ENCODE measurements at regions not wholly inside any gene's neighbourhood (a gene's known extent, or its start where the extent isn't known, plus 50 kb on each side); places are given as distances from the start of the nearest gene placed in this dataset.

DNA sequence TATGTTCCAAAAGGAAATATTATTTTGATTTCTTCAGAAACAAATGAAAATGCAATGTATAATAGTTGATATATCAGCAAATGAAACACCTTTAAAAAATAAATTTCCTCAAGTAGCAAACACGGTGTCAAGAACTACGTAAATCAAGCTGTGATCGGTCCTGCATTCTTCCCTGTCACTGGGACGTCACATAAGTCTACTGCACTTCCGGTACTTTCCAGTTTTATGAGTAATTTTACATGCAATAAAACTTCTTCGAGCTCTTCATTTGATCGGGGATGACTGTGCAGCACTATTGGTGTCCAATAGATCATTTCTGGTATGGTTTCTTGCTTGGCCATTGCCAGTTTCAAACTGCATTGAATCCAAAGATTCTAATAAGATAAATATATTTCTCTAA, 114.0 kb upstream of the VEGFC start:
- H3K27ac ChIP-seq: no peak overlapping the region
- H3K27me3 ChIP-seq: no peaks in the 10 kb centered on the region
- WGBS, 4 donors: 47 to 67% (median 52%) methylated on average over 7 of the region's 7 CpGs
- H3K9me3 ChIP-seq (replicated peaks in 1 of 3): no peaks in the 10 kb centered on the region
- no peaks in the 10 kb centered on the region for H3K4me1 ChIP-seq (replicated peaks in 1 of 2)
- DNase-seq: no peak
- intact Hi-C loops (cut with DNase I): no loop called here
- H3K36me3 ChIP-seq (replicated peaks in 1 of 2): no peaks in the 10 kb centered on the region
- TF ChIP-seq, protein P1, sequence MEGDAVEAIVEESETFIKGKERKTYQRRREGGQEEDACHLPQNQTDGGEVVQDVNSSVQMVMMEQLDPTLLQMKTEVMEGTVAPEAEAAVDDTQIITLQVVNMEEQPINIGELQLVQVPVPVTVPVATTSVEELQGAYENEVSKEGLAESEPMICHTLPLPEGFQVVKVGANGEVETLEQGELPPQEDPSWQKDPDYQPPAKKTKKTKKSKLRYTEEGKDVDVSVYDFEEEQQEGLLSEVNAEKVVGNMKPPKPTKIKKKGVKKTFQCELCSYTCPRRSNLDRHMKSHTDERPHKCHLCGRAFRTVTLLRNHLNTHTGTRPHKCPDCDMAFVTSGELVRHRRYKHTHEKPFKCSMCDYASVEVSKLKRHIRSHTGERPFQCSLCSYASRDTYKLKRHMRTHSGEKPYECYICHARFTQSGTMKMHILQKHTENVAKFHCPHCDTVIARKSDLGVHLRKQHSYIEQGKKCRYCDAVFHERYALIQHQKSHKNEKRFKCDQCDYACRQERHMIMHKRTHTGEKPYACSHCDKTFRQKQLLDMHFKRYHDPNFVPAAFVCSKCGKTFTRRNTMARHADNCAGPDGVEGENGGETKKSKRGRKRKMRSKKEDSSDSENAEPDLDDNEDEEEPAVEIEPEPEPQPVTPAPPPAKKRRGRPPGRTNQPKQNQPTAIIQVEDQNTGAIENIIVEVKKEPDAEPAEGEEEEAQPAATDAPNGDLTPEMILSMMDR (IDR thresholded peaks at IDR 0.05): no peak
- TF ChIP-seq POLR2A (IDR thresholded peaks at IDR 0.05): no peak
- no peak overlapping the region for H3K4me3 ChIP-seq

DNA sequence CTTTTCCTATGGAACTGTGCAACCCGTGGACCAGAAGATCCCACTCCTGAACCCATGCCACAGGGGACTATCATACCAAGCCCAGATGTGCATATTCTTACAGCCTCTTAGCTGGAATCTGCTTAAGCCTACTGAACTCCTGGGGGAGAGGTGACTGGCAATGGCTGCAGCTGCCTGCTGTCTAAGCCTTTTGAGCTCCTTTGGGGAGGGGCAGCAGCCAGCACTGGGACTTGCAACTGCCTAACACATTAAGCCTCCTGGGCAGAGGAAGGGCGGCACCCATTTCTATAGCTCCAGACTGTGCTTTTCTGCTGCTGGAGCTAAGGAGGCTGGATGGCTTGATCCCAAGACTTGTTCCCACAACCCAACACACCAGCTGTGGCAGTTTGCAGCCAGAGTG, 117.9 kb upstream of the VEGFC start:
- no peak for DNase-seq
- TF ChIP-seq, protein P1 (IDR thresholded peaks at IDR 0.05): no peak
- TF ChIP-seq POLR2A (IDR thresholded peaks at IDR 0.05): no peak
- Histone ChIP-seq H3K27ac (no peak overlapping the region), H3K9me3 (replicated peaks in 1 of 3) (no peaks in the 10 kb centered on the region), H3K36me3 (replicated peaks in 1 of 2) (no peaks in the 10 kb centered on the region), H3K4me1 (replicated peaks in 1 of 2) (no peaks in the 10 kb centered on the region), H3K4me3 (no peak overlapping the region), H3K27me3 (no peaks in the 10 kb centered on the region)
- intact Hi-C loops (cut with DNase I): no loop called here
- WGBS, 4 donors: 85 to 100% (median 91%) methylated on average over 2 of the region's 2 CpGs; no CpG with 5 or more reads in 1 of the 4 donors

DNA sequence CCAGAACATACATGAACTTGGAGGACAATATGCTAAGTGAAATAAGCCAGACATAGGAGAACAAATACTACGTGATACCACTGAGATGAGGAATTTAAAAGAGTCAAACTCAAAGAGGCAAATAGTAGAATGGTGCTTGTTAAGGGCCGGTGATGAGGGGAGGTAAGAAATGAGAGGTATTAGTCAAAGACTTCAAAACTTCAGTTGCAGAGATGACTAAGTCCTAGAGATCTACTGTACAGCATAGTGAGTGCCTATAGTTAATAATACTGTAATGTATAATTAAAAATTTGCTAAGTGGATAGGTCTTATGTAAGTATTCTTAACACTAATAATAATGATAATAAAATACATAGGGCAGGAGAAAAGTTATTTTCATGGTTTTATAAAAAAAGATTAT, 126.9 kb upstream of the VEGFC start:
- Histone ChIP-seq H3K27me3 (no peaks in the 10 kb centered on the region), H3K9me3 (replicated peaks in 1 of 3) (peaks cover 0 to 17% (median 0%) of the 10 kb centered on the region in 3 donors), H3K4me3 (no peak overlapping the region), H3K4me1 (replicated peaks in 1 of 2) (no peaks in the 10 kb centered on the region), H3K27ac (no peak overlapping the region), H3K36me3 (replicated peaks in 1 of 2) (no peaks in the 10 kb centered on the region)
- DNase-seq: no peak
- WGBS, 4 donors: 81 to 94% (median 85%) methylated on average over 2 of the region's 2 CpGs
- intact Hi-C loops (cut with DNase I): no loop called here
- TF ChIP-seq POLR2A (IDR thresholded peaks at IDR 0.05): no peak
- TF ChIP-seq, protein P1 (IDR thresholded peaks at IDR 0.05): no peak

DNA sequence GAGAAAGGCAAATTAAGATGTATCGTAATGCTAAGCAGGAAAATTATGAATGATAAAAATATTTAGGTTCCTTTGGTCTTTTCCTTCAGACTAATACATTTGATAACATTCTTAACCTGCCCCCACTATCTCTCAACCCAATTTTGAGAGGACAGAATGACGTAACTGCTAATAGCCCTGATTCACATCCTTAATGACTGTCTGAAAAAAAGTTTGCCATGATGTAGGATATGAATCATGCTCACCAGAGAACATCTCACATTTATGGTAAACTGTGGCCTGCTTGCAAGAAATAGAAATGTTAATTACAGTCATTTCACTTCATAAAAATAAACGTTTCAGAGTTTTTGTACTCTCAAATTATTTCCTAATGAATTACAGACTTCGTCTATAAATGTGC, 128.0 kb upstream of the VEGFC start:
- Histone ChIP-seq H3K4me3 (no peak overlapping the region), H3K4me1 (replicated peaks in 1 of 2) (no peaks in the 10 kb centered on the region), H3K36me3 (replicated peaks in 1 of 2) (no peaks in the 10 kb centered on the region), H3K27ac (no peak overlapping the region), H3K9me3 (replicated peaks in 1 of 3) (peaks cover 0 to 17% (median 0%) of the 10 kb centered on the region in 3 donors), H3K27me3 (no peaks in the 10 kb centered on the region)
- 43 to 46% (median 45%) methylated on average over 4 of the region's 4 CpGs for WGBS, 4 donors
- intact Hi-C loops (cut with DNase I): no loop called here
- no peak for DNase-seq
- TF ChIP-seq, protein P1 (IDR thresholded peaks at IDR 0.05): no peak
- no peak for TF ChIP-seq POLR2A (IDR thresholded peaks at IDR 0.05)

Measured in adrenal gland (tissue), 9 donors.